ENCODE measurements at regions not wholly inside any gene's neighbourhood (a gene's known extent, or its start where the extent isn't known, plus 50 kb on each side); places are given as distances from the start of the nearest gene placed in this dataset.

GRCh38 chr11:69968396-69969347 is 109.4 kb upstream of the ANO1 start:
- FAIRE-seq (no peak), ATAC-seq (peak in 1 of 2 experiments; percentile 8; a peak in 1 of 6 replicates), DNase-seq (ENCODE audit: low read depth in 1 of 2, low spot score in 1 of 2) (no peak)
- ChIA-PET POLR2A (no interaction called here), CTCF (interaction anchor here (1.1 to 1.2 kb wide), 2 partner anchors 9 to 19 kb away, joined by 3 read pairs; no protein-coding TSS in a partner anchor)
- WGBS (ENCODE audit: missing lambda C conversion rate): 78% methylated on average over 23 of the region's 24 CpGs
- Histone ChIP-seq H3K4me2 (no peak overlapping the region), H3K4me3 (no peak overlapping the region), H3K27ac (no peak overlapping the region), H3K4me1 (peaks cover 15% of the 10 kb centered on the region), H3K9me3 (no peaks in the 10 kb centered on the region)
- TF ChIP-seq SREBF2 (IDR thresholded peaks at IDR 0.05) (no peak), CHD2 (IDR thresholded peaks at IDR 0.05; ENCODE audit: low read length, partially characterized antibody) (no peak), RCOR1 (IDR thresholded peaks at IDR 0.05; ENCODE audit: low read depth, low read length) (no peak), KDM1A (IDR thresholded peaks at IDR 0.05; ENCODE audit: low read depth) (no peak), PBX3 (IDR thresholded peaks at IDR 0.05) (no peak), ATOH8 (CRISPR knock-in tag; IDR thresholded peaks at IDR 0.05; ENCODE audit: low read depth) (no peak), RARB (CRISPR knock-in tag; IDR thresholded peaks at IDR 0.05) (no peak)

- WGBS (ENCODE audit: missing lambda C conversion rate): 65% methylated on average over 21 of the region's 21 CpGs
- Histone ChIP-seq H3K27ac (peak overlapping the region; percentile 1 to 18; a peak in 1 of 6 replicates), H3K4me2 (no peak overlapping the region), H3K4me1 (peaks cover 12% of the 10 kb centered on the region; the same call in 2 of the 3 replicates), H3K9me3 (no peaks in the 10 kb centered on the region), H3K4me3 (no peak overlapping the region)
- POLR2A ChIA-PET: no interaction called here
- CTCF ChIA-PET: interaction anchor here (1.0 to 1.2 kb wide), 2 partner anchors 18 to 21 kb away, joined by 3 read pairs; no protein-coding TSS in a partner anchor
- no peak for ATAC-seq
- no peak for DNase-seq (ENCODE audit: low read depth in 1 of 2, low spot score in 1 of 2)
- FAIRE-seq: no peak
- no peak for TF ChIP-seq HMGXB4 (CRISPR knock-in tag; IDR thresholded peaks at IDR 0.05; ENCODE audit: borderline replicate concordance)
- TF ChIP-seq NR3C1 (IDR thresholded peaks at IDR 0.05): no peak
- TF ChIP-seq RNF2 (IDR thresholded peaks at IDR 0.05; ENCODE audit: borderline replicate concordance, low read depth): no peak
- no peak for TF ChIP-seq TFCP2L1 (CRISPR knock-in tag; IDR thresholded peaks at IDR 0.05)
- no peak for TF ChIP-seq FOSL2 (IDR thresholded peaks at IDR 0.05)
- TF ChIP-seq FOSL2 (CRISPR knock-in tag; IDR thresholded peaks at IDR 0.05): no peak
- TF ChIP-seq ESRRA (IDR thresholded peaks at IDR 0.05; ENCODE audit: borderline replicate concordance, low read length): no peak
- TF ChIP-seq CHD2 (IDR thresholded peaks at IDR 0.05; ENCODE audit: low read length, partially characterized antibody): no peak
- no peak for TF ChIP-seq RARB (CRISPR knock-in tag; IDR thresholded peaks at IDR 0.05)
- no peak for TF ChIP-seq KDM1A (IDR thresholded peaks at IDR 0.05; ENCODE audit: low read depth)
- no peak for TF ChIP-seq NPAS2 (CRISPR knock-in tag; IDR thresholded peaks at IDR 0.05; ENCODE audit: borderline replicate concordance)
- TF ChIP-seq MAZ (IDR thresholded peaks at IDR 0.05; ENCODE audit: borderline replicate concordance, low read depth, low read length): no peak
- TF ChIP-seq ZFP36 (IDR thresholded peaks at IDR 0.05; ENCODE audit: borderline replicate concordance, partially characterized antibody): no peak
- TF ChIP-seq NFE2L2 (conservative IDR thresholded peaks at IDR 0.05; ENCODE audit: low read length): no peak
- TF ChIP-seq CTCF (IDR thresholded peaks at IDR 0.05): no peak
- no peak for TF ChIP-seq KDM5A (IDR thresholded peaks at IDR 0.05)
- TF ChIP-seq FOSB (CRISPR knock-in tag; IDR thresholded peaks at IDR 0.05): no peak
- TF ChIP-seq HES2 (IDR thresholded peaks at IDR 0.05): no peak
- TF ChIP-seq GATA3 (IDR thresholded peaks at IDR 0.05; ENCODE audit: borderline replicate concordance): no peak
- no peak for TF ChIP-seq FOXS1 (CRISPR knock-in tag; IDR thresholded peaks at IDR 0.05)
These were observed 108.0 kb upstream of the ANO1 start for GRCh38 chr11:69969890-69970784.

Data from A549 (cell line).